ENCODE measurements at regions not wholly inside any gene's neighbourhood (a gene's known extent, or its start where the extent isn't known, plus 50 kb on each side); places are given as distances from the start of the nearest gene placed in this dataset.
"Not testable (repeated sequence)": the region's sequence is repeated elsewhere in the genome, so short reads cannot be mapped to it uniquely, and the experiment has no call there.

DNA sequence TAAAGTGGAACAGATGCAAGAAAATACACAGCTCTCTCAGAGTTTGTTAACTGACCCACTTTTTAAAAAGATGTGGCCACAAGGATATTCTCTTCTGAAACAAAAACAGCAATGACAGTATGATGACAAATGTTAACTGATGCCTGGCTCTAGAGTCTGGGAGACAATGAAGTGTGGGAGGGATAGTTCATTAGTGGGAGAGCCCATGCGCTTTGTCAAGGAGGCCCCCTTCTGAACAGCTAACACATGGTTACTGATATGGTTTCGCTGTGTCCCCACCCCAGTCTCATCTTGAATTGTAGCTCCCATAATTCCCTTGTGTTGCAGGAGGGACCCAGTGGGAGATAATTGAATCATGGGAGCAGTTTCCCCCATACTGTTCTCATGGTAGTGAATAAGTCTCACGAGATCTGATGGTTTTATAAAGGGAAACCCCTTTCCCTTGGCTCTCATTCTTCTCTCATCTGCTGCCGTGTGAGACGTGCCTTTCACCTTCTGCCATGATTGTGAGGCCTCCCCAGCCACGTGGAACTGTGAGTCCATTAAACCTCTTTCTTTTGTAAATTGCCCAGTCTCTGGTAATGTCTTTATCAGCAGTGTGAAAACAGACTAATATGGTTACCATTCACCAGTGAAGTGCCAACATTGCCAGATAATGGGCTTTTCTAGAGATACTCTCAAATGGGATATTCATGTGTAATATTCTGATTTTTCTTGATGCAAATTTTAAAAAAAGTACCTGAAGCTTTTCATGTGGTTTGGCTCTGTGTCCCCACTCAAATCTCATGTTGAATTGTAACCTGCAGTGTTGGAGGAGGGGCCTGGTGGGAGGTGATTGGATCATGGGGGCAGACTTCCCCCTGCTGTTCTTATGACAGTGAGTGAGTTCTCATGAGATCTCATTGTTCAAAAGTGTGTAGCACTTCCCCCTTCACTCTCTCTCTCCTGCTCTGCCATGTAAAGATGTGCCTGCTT lies 435.8 kb downstream of the SHISA9 start:
- not testable (repeated sequence) for DNase-seq

DNA sequence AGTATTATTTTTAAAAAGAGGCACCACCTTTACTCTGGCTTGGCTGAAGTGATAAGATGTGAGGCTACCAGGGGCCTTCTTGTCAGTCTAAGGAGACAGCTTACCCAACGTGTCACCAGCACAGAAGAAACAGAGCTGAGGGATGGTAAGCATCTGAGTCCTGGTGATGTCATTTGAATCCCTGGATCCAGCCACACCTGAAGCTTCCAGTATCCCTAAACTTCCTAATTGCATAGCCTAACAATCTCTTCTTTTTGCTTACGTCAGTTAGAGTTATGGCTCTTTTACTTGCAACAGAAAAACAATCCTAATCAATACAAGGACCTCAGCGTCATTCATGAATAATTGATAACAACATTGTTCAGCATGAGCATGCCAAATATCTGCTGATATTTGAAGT lies 436.6 kb downstream of the SHISA9 start:
- DNase-seq = no peak

DNA sequence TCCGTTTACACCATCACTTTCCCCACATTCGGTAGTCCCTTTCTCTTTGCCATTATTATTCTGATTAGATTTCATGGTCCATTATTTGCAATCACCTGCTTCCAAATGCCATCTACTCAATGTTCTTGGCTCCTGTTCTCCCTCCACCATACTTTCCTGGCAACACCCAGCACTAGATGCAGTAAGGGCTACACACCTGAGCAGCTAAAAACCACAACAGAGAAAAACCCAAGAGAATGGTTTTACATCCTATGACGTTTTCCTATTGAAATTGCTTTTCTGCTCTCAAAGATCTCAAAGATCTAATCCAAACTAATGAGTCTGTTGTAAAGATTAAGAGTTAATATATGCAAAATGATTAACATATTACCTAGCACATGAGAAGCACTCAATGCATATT lies 441.3 kb downstream of the SHISA9 start:
- no peak for DNase-seq

DNA sequence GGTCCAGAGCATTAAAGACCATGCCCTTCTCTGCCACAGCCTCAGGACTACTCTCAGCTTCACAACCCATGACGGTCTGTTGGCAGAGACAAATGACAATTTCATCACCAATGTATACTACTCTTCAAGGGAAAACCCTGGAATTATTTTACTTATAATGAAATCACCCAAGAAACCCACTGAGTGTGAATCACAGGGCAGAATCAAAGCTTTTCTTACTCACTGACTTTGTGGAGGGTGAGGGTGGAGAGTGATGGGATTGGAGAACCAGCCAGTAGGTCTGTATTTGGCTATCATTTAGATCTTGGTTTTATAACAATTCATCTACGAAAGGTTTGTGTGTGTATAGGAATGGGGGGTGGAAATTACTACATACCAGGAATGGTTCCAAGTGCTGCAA lies 442.6 kb downstream of the SHISA9 start:
- peak; percentile 69 for DNase-seq

DNA sequence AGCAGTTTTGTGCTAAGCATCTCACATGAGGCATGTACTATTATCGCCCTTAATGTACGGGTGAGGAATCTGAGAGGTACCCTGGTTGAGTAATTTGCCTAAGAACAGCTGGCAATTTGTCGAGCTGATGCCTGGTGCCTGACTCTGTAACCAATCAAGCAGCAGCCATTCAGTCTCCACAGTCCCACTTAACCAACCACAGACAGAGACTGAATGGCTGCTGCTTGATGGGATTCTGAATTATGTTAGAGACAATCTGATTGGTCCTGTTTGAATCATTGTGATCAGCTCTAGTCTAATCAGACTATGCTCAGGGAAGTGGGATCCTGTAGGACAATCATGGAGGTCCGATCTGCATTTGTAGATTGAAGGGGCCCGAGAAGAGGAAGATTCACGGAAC lies 447.0 kb downstream of the SHISA9 start:
- no peak for DNase-seq

DNA sequence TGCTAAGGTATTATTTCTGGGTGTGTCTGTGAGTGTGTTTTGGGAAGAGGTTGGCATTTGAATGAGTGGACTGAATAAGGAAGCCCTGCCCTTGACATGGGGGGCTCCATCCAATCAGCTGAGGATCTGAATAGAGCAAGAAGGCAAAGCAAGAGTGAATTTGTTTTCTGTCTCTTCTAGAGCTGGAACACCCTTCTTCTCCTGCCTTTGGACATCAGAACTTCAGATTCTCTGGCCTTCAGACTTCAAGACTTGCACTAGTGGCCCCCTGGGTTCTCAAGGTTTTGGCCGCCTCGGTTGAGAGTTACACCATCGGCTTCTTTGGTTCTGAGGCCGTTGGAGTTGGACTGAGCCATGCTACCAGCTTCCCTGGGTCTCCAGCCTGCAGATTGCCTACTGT lies 448.6 kb downstream of the SHISA9 start:
- no peak for DNase-seq

DNA sequence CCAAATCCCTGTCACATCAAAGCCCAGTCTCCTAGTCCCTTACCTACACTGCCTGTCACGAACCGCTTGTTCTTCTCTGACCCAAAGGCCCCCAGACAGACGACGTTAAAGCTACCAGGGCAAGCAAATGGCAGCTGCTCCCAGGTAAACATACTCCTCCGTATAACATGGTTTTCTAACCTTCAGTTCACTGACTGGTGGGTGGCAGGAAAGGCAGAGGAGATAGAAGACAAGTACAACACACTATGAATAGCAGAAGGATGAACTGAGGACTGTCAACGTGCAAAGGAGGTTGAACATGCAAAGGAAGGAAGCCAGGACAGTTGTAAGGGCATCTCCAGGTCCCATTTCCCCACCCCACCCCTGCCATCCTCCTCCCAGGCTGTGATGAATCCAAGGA lies 449.8 kb downstream of the SHISA9 start:
- no peak for DNase-seq

DNA sequence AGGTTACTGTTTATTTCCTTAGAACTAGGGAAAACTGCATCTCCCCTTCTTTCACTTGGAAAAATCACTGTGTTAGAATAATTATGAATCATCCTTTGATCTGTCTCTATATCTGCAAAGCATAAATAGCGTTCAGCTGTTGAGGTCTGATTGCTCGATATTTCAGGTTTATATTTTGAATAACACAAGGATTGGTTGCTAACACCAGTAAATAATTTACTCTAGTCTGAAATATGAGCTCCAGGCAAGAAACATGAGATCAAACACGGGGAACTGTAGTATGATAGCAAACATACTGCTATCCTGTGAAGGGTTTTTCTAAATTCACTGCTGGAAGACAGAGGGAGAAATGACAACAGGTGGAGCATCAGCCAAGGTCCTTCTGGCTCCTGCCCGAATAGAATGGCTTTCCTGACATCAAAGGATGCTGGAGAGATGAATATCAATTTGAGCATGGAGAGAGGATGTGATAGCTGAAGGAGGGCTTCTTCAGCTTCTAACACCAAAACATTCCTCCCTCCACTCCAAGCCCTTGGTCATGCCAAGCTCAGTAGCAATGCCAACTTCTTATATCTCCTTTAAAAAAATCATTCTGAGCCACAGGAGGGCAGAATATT lies 450.3 kb downstream of the SHISA9 start:
- no peak for DNase-seq

DNA sequence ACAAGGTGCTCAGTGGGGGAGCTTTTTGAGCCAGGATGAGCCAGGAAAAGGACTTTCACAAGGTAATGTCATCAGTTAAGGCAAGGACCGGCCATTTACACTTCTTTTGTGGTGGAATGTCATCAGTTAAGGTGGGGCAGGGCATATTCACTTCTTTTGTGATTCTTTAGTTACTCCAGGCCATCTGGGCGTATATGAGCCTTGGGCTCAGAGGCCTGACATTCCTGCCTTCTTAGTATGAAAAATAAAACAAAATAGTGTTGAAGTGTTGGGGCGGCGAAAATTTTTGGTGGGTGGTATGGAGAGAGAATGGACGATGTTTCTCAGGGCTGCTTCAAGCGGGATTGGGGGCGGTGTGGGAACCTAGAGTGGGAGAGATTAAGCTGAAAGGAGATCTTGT lies 451.4 kb downstream of the SHISA9 start:
- DNase-seq = not testable (repeated sequence)

DNA sequence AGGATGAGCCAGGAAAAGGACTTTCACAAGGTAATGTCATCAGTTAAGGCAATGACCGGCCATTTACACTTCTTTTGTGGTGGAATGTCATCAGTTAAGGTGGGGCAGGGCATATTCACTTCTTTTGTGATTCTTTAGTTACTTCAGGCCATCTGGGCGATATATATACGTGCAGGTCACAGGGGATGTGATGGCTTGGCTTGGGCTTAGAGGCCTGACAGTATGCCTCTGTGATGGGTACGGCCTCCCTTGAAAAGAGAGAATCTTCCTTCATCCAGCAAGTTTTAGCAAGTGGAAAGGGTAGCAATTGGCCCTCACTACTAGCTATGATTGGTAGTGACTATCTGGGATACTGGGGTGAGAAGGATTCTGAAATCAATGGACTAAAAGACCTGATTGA lies 456.4 kb downstream of the SHISA9 start:
- not testable (repeated sequence) for DNase-seq

DNA sequence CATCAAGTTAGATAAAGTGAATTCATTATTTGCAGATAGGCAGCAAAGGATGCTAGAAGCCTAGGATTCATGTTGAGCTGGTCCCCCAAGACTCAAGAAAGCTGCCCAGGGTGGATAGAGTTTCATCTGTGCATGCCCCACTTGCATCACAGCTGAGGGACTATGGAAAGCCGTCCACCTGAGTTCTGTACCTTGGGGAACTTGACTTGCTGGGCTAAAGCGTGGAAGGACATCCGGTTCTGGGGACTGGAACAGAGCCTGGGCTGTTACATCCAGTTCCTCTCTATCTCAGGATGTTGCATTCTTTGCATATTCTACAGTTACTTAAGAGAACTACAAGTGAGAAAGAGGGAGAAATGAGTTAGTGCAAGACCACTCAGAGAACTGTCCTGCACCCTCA lies 458.4 kb downstream of the SHISA9 start:
- DNase-seq = no peak

DNA sequence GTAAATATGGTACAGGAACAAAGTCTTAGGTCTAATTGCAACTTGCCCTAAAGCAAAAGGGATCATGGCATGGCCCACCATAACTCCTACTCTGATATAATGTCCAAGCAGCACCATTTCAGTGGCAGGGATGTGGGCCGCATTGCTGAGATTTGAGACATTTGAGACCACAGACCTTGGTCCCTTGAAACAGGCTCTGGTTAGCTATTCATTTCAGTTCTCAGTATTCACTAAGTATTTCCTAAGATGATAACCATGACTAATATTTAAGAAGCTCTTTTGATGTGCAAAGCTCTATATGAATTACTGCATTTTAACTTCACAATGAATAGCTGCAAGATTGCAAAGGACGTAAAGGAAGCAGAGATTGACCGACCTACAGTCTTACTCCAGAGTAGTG lies 471.0 kb downstream of the SHISA9 start:
- DNase-seq = no peak

DNA sequence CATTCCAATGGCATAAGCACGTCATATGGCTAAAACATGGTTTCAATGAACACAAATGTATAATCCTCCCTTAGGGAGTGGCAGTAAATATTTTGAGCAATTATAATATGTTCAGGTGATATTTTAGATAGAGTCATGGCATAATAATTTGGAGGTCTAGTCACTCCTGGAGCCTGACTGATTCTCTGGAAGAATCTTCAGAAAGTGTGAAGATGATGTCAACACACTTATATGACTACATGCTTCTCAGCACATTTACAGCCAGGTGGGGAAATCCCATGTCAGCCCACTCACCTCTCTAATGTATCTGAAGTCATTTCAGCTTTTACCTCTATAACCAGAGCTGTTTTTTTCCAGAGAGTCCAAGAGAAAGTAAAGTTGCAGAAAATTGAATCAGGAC lies 474.8 kb downstream of the SHISA9 start:
- no peak for DNase-seq

DNA sequence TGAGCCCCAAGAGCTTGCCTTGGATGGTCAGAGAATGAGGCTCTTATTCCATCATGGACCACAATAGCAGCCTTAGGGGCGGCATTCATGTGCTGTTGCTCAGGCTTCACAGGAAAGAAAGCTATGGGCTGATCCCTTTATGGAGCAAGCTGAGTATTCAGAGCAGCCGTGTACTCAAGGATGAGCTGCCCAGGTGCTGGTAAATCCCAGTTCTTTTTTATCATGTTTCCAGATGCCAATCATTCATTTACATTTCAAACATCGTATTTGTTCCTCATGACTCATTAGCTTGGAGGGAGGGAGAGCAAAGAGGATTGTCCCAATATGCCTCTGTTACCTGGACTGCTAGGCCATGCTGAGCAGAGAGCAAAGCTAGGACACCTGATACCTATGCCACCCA lies 475.7 kb downstream of the SHISA9 start:
- no peak for DNase-seq

DNA sequence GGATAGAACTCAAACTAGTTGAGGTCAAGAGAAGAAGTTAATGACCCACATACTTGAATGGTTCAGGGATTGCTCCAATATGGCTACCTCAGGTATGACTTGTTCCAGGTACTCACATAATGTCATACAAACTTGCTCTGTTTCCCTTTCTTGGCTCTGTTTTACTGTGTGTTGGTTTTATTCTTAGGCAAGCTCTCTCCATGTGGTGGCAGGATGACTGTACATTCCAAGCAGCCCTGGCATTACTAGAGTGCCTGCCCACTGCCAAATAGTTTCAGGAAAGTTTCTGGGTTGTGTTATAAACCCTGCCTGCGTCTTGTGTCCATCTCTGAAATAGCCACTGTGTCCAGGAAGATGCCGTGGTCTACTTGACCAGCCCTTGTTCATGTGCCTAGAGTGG lies 476.8 kb downstream of the SHISA9 start:
- DNase-seq = no peak

DNA sequence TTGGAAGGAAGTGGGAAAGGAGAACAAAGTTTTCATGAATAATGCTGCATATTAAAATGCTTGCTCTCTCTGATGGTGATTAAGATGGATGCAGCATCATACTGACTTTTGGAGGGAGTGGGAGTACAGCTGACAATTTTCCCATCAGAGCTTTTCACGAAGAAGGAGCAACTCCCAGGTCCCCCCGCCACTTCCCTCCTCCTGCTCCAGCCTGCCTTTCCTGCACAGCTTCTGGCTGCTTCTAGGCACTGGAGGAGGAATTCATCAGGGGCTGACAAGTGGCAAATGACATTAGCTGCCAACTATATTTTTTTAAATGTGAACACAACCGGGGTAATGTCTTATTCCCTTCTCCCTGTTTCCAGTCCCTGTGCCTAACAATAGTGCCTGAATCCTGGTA lies 477.9 kb downstream of the SHISA9 start:
- DNase-seq = no peak

DNA sequence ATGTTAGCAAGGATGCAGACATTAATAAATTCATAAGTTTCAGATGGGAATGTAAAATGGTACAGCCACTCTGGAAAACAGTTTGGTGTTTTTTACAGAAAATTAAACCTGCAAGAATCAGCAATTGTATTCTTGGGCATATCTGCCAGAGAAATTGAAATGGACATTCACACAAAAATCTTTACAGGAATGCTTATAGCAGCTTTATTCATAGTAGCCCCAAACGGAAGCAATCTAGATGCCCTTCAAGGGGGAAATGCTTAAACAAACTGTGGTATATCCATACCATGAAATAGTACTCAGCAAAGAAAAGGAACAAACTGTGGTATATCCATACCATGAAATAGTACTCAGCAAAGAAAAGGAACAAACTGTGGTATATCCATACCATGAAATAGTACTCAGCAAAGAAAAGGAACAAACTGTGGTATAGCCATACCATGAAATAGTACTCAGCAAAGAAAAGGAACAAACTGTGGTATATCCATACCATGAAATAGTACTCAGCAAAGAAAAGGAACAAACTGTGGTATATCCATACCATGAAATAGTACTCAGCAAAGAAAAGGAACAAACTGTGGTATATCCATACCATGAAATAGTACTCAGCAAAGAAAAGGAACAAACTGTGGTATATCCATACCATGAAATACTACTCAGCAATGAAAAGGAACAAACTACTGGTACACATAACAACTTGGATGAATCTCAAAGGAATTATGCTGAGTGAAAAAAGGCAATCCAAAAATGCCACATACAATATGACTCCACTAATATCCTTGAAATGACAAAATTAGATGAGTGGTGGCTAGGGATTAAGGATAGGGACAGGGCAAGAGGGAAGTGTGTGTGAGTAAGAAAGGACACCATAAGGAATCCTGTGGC lies 484.0 kb downstream of the SHISA9 start:
- DNase-seq = not testable (repeated sequence)

DNA sequence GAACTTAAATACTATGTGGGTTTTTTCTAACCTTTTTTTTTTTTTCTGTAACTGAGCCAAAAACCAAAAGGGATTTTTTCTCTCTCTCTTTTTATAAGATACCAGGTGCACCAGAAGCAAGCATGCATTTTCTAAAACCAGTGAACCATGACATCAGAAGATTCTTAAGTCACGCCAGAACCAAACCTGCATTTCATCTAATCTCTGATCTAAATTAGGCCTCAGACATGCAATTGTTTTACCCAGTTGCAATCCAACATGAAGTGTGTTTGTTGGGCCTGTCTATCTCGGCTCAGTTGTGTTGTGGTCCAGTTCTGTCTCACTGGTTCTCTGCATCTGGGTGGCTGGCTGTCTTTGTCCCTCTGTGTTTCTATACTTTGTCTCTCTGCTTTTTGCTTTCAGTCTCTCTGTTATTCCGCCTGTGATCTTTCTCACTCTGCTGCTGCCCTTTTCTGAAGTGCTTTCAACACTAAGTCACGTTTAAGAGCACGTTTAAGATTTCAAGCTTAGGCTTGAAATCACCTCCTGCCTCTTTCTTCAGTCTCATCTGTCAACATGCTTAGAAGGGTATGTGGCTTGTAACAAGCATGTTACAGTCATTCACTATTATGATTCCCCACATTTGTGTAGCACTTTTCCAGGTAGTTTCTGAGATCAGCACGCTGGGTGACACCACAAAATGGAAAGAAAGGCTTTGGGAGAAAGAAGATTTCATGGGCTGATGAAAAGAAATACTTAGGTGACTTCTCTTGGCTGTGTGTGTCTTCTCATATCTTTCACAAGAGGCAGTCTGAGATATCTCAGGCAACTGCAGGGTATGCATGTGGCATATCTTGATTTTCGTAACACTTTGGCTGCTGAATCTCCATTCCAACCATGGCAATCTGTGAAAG lies 488.9 kb downstream of the SHISA9 start:
- DNase-seq = no peak

DNA sequence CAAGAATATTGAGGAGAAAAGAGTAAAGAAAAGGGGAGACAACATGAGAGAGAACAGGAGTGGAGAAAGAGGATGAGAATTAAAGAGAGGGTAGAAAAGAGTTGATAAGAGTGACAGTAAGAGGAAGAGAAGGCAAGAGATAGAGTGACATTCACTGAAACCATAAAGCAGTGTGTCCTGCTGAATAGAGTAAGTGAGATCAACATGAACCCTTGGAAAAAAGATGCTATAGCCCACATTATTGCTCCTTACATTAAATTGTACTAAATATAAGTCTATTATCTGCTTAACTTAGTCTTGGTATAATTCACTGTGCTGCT lies 489.5 kb downstream of the SHISA9 start:
- no peak for DNase-seq

DNA sequence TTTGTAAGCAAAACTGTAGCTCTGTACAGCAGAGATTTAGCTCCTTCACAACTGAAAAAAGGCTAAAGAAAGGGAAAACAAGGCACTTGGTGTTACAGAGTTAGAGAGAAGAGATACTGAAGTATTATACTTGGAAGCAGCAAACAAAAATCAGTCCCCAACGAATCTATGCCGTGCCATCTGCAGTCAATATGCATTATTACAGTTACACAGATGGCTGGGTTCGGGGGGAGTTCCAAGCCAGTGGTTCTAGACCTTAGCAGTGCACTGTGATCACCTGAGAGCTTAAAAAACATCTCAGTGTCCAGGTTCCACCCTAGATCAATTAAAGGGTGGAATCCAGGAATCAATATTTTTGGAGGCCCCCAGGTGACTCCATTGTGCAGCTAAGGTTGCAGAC lies 489.9 kb downstream of the SHISA9 start:
- no peak for DNase-seq

DNA sequence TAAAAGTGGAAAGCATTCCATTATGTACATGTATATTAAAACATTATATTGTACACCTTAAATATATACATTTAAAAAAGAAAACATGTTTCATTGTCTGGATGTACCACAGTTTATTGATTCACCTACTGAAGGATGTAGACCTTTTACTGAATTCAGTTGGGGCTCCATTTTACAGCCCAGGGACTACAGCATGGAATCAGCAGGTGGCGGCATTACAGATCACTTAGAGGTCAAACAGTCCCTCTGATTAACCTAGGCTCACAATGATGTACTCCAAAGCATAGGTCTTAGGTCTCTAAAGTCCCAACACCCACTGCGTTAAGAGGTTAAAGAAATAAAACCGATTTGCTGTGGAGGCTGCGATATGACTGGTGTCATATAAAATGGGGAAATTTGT lies 490.9 kb downstream of the SHISA9 start:
- no peak for DNase-seq

DNA sequence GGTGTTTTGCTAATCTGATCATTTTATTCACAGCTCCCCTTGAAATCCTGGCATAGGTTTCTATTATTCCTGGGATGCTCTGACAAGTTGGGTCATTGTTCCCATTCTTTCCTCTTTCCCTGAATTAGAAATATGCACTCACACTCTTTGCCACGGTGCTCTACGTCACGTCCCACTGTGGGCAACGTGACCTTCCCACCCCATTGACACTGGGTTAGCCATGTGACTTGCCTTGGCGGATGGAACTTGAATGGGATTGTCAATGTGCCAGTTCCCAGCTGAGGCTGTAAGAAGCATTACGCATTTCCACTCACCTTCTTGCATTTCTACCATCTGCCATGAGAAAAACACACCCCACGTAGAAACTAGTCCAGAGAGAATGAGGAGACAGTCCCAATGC lies 492.4 kb downstream of the SHISA9 start:
- DNase-seq = no peak

DNA sequence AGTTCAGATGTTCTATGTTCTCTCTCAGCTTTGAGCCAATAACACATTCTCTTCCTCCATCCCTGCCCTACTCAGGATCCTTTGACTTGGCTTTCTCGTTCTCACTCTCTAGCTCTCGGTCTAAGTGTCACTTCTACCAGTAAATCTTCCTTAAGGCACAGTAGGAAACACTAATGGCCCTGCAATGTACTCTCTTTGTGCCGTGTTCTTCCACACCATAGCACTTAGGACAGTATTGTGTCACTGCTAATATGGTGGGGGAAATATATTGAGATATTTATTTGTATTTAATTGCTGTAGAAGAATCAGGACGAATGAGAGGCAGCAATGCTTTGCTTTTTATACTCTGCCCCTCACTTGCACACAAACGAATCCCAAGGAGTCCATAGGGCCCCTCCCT lies 493.1 kb downstream of the SHISA9 start:
- no peak for DNase-seq
